Activated CD4-positive, alpha-beta memory T cell treated with anti-CD3 and anti-CD28 coated beads, Interleukin-2, amount 10 ng/mL, durations not matched to agents 7 days and 5 days (primary cell): ENCODE measurements at regions not wholly inside any gene's neighbourhood (a gene's known extent, or its start where the extent isn't known, plus 50 kb on each side); places are given as distances from the start of the nearest gene placed in this dataset.

Source experiments
- CTCF ChIA-PET: fragments of 350-600 bp; sonication (Branson Sonifier 250); formaldehyde crosslinking; loops from one replicate; lab custom pipeline; 2021; ENCODE audit warnings: antibody characterized with exemption, inconsistent platforms; lab: Charles Lee
- POLR2A ChIA-PET: fragments of 350-600 bp; sonication (Branson Sonifier 250); formaldehyde crosslinking; loops from one replicate; lab custom pipeline; 2021; ENCODE audit warnings: antibody characterized with exemption; lab: Charles Lee
- DNase-seq: peaks from one replicate; pipeline ENCODE4 v3.0.0-alpha.2; 2020
- H3K27ac Mint-ChIP-seq: one replicate; pipeline ENCODE4 v1.8.0; 2021; ENCODE audit warnings: mild to moderate bottlenecking, mixed read lengths
- H3K27me3 Mint-ChIP-seq: one replicate; pipeline ENCODE4 v1.8.0; 2021; ENCODE audit warnings: mixed read lengths
- H3K36me3 Mint-ChIP-seq: one replicate; pipeline ENCODE4 v1.8.0; 2021; ENCODE audit warnings: low read depth, mixed read lengths
- H3K4me1 Mint-ChIP-seq: one replicate; pipeline ENCODE4 v1.8.0; 2021; ENCODE audit warnings: mixed read lengths
- H3K4me3 Mint-ChIP-seq: one replicate; pipeline ENCODE4 v1.8.0; 2021; ENCODE audit warnings: mild to moderate bottlenecking, mixed read lengths
- H3K9me3 Mint-ChIP-seq: one replicate; pipeline ENCODE4 v1.8.0; 2021; ENCODE audit warnings: mixed read lengths

DNA sequence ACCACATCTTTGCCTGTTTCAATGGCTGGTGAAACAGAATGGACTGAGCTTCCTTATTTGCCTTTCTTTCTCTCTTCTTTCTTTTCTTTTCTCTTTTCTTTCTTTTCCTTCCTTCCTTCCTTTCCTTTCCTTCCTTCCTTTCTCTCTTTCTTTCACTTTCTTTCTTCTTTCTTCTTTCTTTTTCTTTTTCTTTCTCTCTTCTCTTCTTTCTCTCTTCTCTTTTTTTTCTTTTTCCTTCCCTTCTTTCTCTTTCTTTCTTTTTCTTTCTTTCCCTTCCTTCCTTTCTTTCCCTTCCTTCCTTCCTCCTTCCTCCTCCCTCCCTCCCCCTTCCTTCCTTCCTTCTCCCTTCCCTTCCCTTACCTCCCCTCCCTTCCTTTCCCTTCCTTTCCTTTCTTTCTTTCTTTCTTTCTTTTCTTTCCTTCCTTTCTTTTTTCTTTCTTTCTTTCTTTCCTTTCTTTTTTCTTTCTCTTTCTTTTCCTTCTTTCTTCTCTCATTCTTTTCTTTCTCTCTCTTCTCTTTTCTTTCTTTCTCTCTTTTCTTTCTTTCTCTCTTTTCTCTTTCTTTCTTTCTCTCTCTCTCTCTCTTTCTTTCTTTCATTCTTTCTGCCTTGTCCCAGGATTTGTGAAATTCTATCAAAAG, 50.1 kb upstream of the MCTP1 start:
- H3K27me3 Mint-ChIP-seq: peaks cover 2% of the 10 kb centered on the region
- no peak overlapping the region for H3K4me3 Mint-ChIP-seq
- ChIA-PET CTCF (interaction anchor here (0.6 to 0.8 kb wide), 2 partner anchors 26 to 932 kb away, joined by 3 to 4 read pairs; no protein-coding TSS in a partner anchor), POLR2A (no interaction called here)
- no peaks in the 10 kb centered on the region for H3K4me1 Mint-ChIP-seq
- H3K36me3 Mint-ChIP-seq: no peaks in the 10 kb centered on the region
- DNase-seq: no peak
- H3K9me3 Mint-ChIP-seq: no peaks in the 10 kb centered on the region
- no peak overlapping the region for H3K27ac Mint-ChIP-seq
